Astrocyte (in vitro differentiated cells and primary cell): ENCODE measurements at regions not wholly inside any gene's neighbourhood (a gene's known extent, or its start where the extent isn't known, plus 50 kb on each side); places are given as distances from the start of the nearest gene placed in this dataset.
"Not testable (repeated sequence)": the region's sequence is repeated elsewhere in the genome, so short reads cannot be mapped to it uniquely, and the experiment has no call there.

Experiments
- DNase-seq: peaks from one replicate; pipeline ENCODE4 v3.0.0-alpha.2; 2010; ENCODE audit warnings: low read depth
- FAIRE-seq: peaks from 2 replicates; lab custom pipeline; 2011; peaks lifted over from hg19 to GRCh38; lab: Jason Lieb, UNC
- H2AFZ ChIP-seq: 2 replicates; pipeline ENCODE4 v1.6.0; 2012; ENCODE audit warnings: low read depth, low read length, inconsistent platforms
- H3K27ac ChIP-seq: 2 replicates; pipeline ENCODE4 v1.5.1; 2011; ENCODE audit warnings: low read depth, low read length, inconsistent platforms
- H3K27me3 ChIP-seq: 2 replicates; pipeline ENCODE4 v1.6.0; 2011; ENCODE audit warnings: low read length, inconsistent platforms; ENCODE audit not compliant: insufficient read depth
- H3K36me3 ChIP-seq: 2 replicates; pipeline ENCODE4 v1.5.1; 2011; ENCODE audit warnings: low read length, inconsistent platforms; ENCODE audit not compliant: insufficient read depth
- H3K4me1 ChIP-seq: 2 replicates; pipeline ENCODE4 v1.5.1; 2011; ENCODE audit warnings: low read length, inconsistent platforms; ENCODE audit not compliant: insufficient read depth
- H3K4me2 ChIP-seq: 2 replicates; pipeline ENCODE4 v1.6.0; 2012; ENCODE audit warnings: low read length, inconsistent platforms
- H3K4me3 ChIP-seq: 2 replicates; pipeline ENCODE4 v1.5.1; 2011; ENCODE audit warnings: low read depth, mild to moderate bottlenecking, low read length, inconsistent platforms; ENCODE audit not compliant: insufficient read depth
- H3K79me2 ChIP-seq: 2 replicates; pipeline ENCODE4 v1.6.0; 2012; ENCODE audit warnings: mild to moderate bottlenecking, low read length, inconsistent platforms; ENCODE audit not compliant: insufficient read depth
- H3K9ac ChIP-seq: 2 replicates; pipeline ENCODE4 v1.6.0; 2012; ENCODE audit warnings: mild to moderate bottlenecking, low read length, inconsistent platforms
- H3K9me3 ChIP-seq: 2 replicates; pipeline ENCODE4 v1.5.1; 2012; ENCODE audit warnings: low read depth, mild to moderate bottlenecking, low read length, inconsistent platforms; ENCODE audit not compliant: insufficient read depth
- H4K20me1 ChIP-seq: 2 replicates; pipeline ENCODE4 v1.6.0; 2012; ENCODE audit warnings: low read length, inconsistent platforms; ENCODE audit not compliant: insufficient read depth
- H3K27ac Mint-ChIP-seq: one replicate; pipeline ENCODE4 v1.8.0; 2021; ENCODE audit warnings: mild to moderate bottlenecking, mixed read lengths; ENCODE audit not compliant: unreplicated experiment
- H3K27me3 Mint-ChIP-seq: one replicate; pipeline ENCODE4 v1.8.0; 2021; ENCODE audit warnings: low read depth, mixed read lengths; ENCODE audit not compliant: unreplicated experiment
- H3K36me3 Mint-ChIP-seq: one replicate; pipeline ENCODE4 v1.8.0; 2021; ENCODE audit warnings: low read depth, mixed read lengths; ENCODE audit not compliant: unreplicated experiment
- H3K4me1 Mint-ChIP-seq: one replicate; pipeline ENCODE4 v1.8.0; 2021; ENCODE audit warnings: low read depth, mixed read lengths; ENCODE audit not compliant: unreplicated experiment
- H3K4me3 Mint-ChIP-seq: one replicate; pipeline ENCODE4 v1.8.0; 2021; ENCODE audit warnings: mild to moderate bottlenecking, moderate library complexity, mixed read lengths; ENCODE audit not compliant: unreplicated experiment
- H3K9me3 Mint-ChIP-seq: one replicate; pipeline ENCODE4 v1.8.0; 2021; ENCODE audit warnings: mild to moderate bottlenecking, mixed read lengths; ENCODE audit not compliant: unreplicated experiment

- H3K9me3 Mint-ChIP-seq, H3K27ac Mint-ChIP-seq: not testable (repeated sequence)
Observed at GRCh38 chr11:71721840-71722239, 111.2 kb upstream of the DEFB108B start.

GRCh38 chr11:71723991-71724390 is 109.0 kb upstream of the DEFB108B start:
- Mint-ChIP-seq H3K9me3 (peaks cover 11% of the 10 kb centered on the region), H3K27me3 (peaks cover 25% of the 10 kb centered on the region)
- H3K27me3 ChIP-seq, H4K20me1 ChIP-seq, H3K79me2 ChIP-seq, H3K9me3 ChIP-seq, H3K9ac ChIP-seq, H3K4me3 Mint-ChIP-seq, H3K27ac ChIP-seq, H3K36me3 Mint-ChIP-seq, DNase-seq, H3K4me2 ChIP-seq, H3K36me3 ChIP-seq, H3K4me3 ChIP-seq, H3K4me1 Mint-ChIP-seq, H3K27ac Mint-ChIP-seq, FAIRE-seq, H3K4me1 ChIP-seq, H2AFZ ChIP-seq: not testable (repeated sequence)

More at GRCh38 chr11:71721840-71722239, 111.2 kb upstream of the DEFB108B start:
- H3K4me3 Mint-ChIP-seq, H4K20me1 ChIP-seq, H3K36me3 Mint-ChIP-seq, H3K4me3 ChIP-seq, FAIRE-seq, H3K4me1 ChIP-seq, H3K4me2 ChIP-seq, H2AFZ ChIP-seq, H3K36me3 ChIP-seq, H3K79me2 ChIP-seq, H3K27ac ChIP-seq, H3K27me3 ChIP-seq, DNase-seq, H3K4me1 Mint-ChIP-seq, H3K9me3 ChIP-seq, H3K9ac ChIP-seq: not testable (repeated sequence)
- H3K27me3 Mint-ChIP-seq, result peaks cover 19% of the 10 kb centered on the region

- not testable (repeated sequence) for H3K9me3 ChIP-seq, H3K36me3 Mint-ChIP-seq, H3K4me1 Mint-ChIP-seq, H3K79me2 ChIP-seq, DNase-seq, H3K27me3 ChIP-seq, FAIRE-seq, H3K9ac ChIP-seq, H3K27ac ChIP-seq, H3K4me3 Mint-ChIP-seq, H3K4me1 ChIP-seq, H3K4me2 ChIP-seq, H2AFZ ChIP-seq, H4K20me1 ChIP-seq, H3K36me3 ChIP-seq, H3K27ac Mint-ChIP-seq, H3K4me3 ChIP-seq, H3K9me3 Mint-ChIP-seq
- H3K27me3 Mint-ChIP-seq, result peaks cover 16% of the 10 kb centered on the region
Observed at GRCh38 chr11:71730748-71731147, 102.3 kb upstream of the DEFB108B start.

DNA sequence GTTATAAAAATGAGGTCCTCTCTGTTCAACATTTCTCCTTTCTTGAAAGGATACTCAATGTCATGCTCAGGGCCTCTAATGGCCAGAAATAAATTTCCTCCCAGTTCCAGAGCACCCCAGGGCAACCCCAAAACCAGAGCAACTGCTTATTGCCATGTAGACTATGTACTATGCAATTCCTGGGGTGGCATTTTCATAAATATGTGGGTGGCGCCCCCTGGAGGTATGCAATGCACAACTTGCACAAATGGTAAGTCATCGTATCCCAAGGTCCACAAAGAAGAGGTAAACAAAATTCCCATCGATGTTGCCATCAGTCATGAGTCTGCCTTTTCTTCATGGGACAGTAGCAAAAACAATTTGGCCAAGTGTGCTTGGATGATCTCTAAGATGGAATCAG is 98.6 kb upstream of the DEFB108B start:
- H3K4me3 Mint-ChIP-seq, H3K79me2 ChIP-seq, H3K27ac ChIP-seq, H3K4me2 ChIP-seq, H4K20me1 ChIP-seq, H2AFZ ChIP-seq, H3K4me3 ChIP-seq, FAIRE-seq, DNase-seq, H3K36me3 ChIP-seq, H3K4me1 Mint-ChIP-seq, H3K4me1 ChIP-seq, H3K27me3 ChIP-seq, H3K9ac ChIP-seq, H3K27ac Mint-ChIP-seq, H3K9me3 ChIP-seq, H3K36me3 Mint-ChIP-seq: not testable (repeated sequence)
- peaks cover 11% of the 10 kb centered on the region for H3K9me3 Mint-ChIP-seq
- H3K27me3 Mint-ChIP-seq, result peaks cover 20% of the 10 kb centered on the region

DNA sequence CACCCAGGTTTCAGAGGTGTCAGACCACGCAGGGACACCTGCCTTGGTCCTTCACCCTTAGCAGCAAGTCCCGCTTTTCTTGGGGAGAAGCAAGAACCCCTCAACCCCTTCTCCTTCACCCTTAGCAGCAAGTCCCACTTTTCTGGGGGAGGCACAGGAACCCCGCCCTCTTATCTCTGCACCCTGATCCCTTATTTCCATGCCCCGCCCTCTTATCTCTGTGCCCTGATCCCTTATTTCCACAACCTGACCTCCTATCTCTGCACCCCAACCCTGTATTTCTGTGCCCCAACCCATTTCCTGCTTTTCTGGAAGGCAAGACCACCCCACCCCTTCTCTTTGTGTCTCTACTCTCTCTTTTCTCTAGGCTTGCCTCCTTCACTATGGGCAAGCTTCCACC is 94.7 kb upstream of the DEFB108B start:
- H3K27me3 ChIP-seq, H3K4me1 ChIP-seq, H3K27ac Mint-ChIP-seq, H3K79me2 ChIP-seq, H3K9me3 ChIP-seq, FAIRE-seq, H3K27ac ChIP-seq, DNase-seq, H3K4me3 Mint-ChIP-seq, H4K20me1 ChIP-seq, H3K4me1 Mint-ChIP-seq, H3K4me2 ChIP-seq, H3K9ac ChIP-seq, H3K36me3 ChIP-seq, H2AFZ ChIP-seq, H3K4me3 ChIP-seq, H3K36me3 Mint-ChIP-seq: not testable (repeated sequence)
- H3K27me3 Mint-ChIP-seq, result peaks cover 25% of the 10 kb centered on the region
- peaks cover 22% of the 10 kb centered on the region for H3K9me3 Mint-ChIP-seq

DNA sequence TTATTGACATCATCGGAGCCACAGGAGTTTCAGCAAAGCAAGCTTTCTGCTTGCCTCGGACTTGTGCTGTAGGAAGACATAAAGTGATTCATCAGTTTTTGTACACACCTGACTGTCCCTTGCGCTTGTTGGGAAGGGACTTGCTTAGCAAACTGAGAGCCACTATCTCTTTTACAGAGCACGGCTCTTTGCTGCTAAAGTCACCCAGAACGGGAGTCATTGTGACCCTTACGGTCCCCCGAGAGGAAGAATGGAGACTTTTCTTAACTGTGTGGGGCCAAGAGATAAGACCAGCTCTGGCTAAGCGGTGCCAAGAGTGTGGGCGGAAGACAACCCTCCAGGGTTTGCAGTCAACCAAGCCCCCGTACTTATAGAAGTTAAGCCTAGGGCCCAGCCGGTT is 89.6 kb upstream of the DEFB108B start:
- H3K4me2 ChIP-seq, H3K36me3 ChIP-seq, H3K4me3 Mint-ChIP-seq, H3K9me3 ChIP-seq, H3K9ac ChIP-seq, H3K27me3 ChIP-seq, H3K4me1 ChIP-seq, FAIRE-seq, H3K36me3 Mint-ChIP-seq, H2AFZ ChIP-seq, H3K27ac ChIP-seq, H3K4me1 Mint-ChIP-seq, H3K79me2 ChIP-seq, H4K20me1 ChIP-seq, DNase-seq, H3K27ac Mint-ChIP-seq, H3K4me3 ChIP-seq: not testable (repeated sequence)
- Mint-ChIP-seq H3K9me3 (peaks cover 19% of the 10 kb centered on the region), H3K27me3 (peaks cover 20% of the 10 kb centered on the region)
